G401.6 (cell line): ENCODE measurements at regions not wholly inside any gene's neighbourhood (a gene's known extent, or its start where the extent isn't known, plus 50 kb on each side); places are given as distances from the start of the nearest gene placed in this dataset.
"Not testable (repeated sequence)": the region's sequence is repeated elsewhere in the genome, so short reads cannot be mapped to it uniquely, and the experiment has no call there.

Source experiments
- FAIRE-seq: peaks from 2 replicates; lab custom pipeline; 2012; peaks lifted over from hg19 to GRCh38; lab: Jason Lieb, UNC

GRCh38 chr7:153087498-153087897 lies 327.9 kb downstream of the ACTR3B start:
- FAIRE-seq: no peak

GRCh38 chr7:153088601-153089000 lies 329.0 kb downstream of the ACTR3B start:
- FAIRE-seq: no peak

GRCh38 chr7:153090209-153090608 lies 330.7 kb downstream of the ACTR3B start:
- FAIRE-seq: no peak

DNA sequence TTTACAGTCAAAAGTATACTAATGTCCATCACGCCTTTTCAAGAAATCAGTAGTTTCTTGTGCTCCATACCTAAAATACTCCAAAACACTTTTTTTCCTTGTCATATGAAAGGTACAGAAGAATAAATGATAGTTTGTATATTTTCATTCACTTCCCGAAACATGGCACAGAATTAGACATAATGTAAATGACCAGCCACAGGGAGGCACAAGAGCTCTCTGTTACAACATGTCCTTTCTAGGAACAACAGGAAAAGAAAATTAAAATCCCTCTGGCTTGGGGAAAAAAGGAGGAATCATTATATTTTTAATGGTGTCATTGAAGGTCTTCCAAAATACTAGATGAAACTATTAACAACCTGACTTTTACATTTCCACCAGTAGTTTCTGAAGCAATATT lies 331.2 kb downstream of the ACTR3B start:
- FAIRE-seq: no peak

DNA sequence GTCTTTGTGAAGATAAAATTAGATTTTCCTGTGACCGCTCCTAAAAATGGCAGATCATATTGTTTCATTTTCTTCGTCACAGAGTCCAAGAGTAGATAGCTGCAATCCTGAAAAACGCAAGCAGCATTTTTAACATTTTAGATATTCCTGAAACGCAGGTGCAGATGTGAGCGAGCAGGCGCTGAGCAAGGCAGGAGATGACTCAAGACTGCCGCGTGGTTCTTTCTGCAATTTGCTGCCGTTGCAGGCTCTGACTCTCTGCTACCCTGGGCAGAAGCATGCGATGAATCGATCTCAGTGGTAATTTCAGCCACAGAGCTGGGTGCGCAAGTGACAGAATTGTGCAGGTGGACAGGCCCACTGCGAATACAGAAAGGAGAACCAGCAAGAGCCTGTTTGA lies 331.9 kb downstream of the ACTR3B start:
- FAIRE-seq: no peak

GRCh38 chr7:153097511-153098201 lies 338.1 kb downstream of the ACTR3B start:
- FAIRE-seq: no peak

- FAIRE-seq: no peak
These were observed 339.7 kb downstream of the ACTR3B start for GRCh38 chr7:153099235-153099634.

DNA sequence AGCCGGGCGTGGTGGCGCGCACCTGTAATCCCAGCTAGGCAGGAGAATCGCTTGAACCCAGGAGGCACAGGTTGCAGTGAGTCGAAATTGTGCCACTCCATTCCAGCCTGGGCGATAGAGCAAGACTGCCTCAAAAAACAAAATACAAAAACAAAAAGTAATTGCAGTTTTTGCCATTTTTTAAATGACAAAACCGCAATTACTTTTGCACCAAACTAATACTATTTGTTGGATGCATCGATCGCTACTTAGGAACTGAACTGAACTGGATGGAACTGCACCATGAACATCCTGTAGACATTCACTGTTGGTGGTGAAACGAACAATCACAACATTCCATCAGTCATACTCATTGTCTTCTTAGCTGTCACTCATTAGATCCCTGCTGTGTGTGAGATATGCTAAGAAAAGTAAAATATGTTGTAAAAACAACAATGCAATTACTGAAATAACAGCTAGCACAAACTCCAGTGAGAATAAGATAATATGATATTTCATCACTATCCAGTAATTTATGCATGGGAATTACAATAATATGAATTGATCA lies 341.2 kb downstream of the ACTR3B start:
- FAIRE-seq: no peak

- FAIRE-seq: no peak
These were observed 343.6 kb downstream of the ACTR3B start for GRCh38 chr7:153103202-153103601.

DNA sequence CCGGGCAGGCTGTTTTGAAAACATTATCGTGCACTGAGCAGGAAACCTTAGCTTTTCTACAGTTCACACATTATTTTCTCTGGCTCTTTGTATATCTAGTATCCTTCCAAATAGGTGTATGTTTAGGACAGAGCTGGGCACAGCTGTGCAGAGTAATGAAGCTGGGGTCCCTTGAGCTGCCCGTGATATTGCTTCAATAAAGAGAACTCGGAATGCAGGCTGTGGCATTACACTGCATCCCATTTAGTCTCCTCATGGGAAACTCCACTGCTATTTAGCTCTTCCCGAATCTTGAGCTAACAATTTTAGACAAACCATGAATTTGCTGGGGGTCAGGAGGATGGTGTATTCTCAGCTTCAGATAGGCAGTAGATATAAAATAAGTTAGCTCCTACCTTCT lies 348.3 kb downstream of the ACTR3B start:
- no peak for FAIRE-seq

DNA sequence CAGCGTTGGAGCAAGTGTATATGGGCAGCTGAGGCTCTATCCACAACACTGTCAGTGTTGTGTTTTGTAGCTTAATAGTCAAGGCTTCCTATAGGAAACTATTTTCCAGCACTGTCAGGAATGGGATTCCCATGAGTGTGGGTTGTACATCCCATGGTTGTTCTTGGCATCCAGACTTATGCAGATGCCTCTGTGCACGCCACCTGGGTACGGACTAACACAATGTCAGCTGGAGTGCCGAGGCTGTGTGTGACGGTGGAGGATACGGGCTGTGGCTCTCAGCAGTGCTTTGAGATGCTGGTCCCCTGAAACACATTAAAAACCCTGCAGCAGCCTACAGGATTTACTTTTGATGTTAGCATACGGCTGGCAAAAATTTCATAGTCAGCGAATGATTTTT lies 350.0 kb downstream of the ACTR3B start:
- no peak for FAIRE-seq

DNA sequence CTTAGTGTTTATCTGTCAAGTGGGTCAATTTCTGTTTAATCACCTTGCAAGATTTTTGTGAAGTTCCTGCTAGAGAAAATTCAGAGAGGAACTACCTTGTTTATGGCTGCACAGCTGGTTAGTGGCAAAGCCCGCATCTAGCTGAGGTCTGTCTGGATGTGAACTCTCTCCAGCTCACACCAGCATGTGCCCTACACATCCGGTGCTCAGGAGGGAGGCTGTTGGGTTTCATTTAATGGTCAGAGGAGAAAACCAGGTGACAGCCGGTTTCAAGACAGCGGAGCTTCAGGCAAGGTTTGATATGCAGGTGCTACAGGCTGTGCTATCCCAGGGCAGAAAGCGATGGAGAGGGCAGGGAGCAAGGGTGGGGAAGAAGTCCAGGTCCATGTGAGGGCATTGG lies 351.1 kb downstream of the ACTR3B start:
- FAIRE-seq: no peak

GRCh38 chr7:153122255-153122654 lies 362.7 kb downstream of the ACTR3B start:
- FAIRE-seq: not testable (repeated sequence)

GRCh38 chr7:153130052-153130451 lies 370.5 kb downstream of the ACTR3B start:
- no peak for FAIRE-seq

GRCh38 chr7:153151766-153152165 lies 392.2 kb downstream of the ACTR3B start:
- FAIRE-seq: no peak

DNA sequence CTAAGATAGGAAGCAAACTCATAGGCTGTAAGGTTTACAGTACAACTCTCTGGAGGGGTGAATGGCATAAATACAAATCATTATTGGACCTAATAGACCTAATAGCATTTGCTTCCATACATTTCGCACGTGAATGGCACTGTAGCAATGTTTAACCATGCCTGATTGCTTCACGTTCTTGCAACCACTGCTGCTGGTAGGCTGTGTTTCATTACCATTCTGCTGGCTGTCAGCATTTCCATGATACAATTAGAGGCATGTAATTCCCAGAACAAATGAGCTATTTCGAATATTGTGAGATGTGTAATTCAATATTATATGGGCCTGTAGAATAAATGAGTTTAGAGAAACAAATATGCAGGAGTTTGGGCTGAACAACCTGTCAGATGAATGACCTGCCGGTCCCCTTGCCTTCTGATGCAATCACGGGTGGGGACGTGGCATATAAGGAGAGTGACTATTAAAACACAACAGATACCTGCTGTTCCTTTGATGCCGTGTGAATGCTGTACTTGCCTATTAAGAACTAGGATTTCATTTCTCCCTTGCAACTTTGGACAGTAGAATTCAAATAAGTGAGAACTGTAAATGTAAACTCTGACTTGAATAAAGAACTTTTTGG lies 393.4 kb downstream of the ACTR3B start:
- FAIRE-seq: no peak

GRCh38 chr7:153158149-153158548 lies 398.6 kb downstream of the ACTR3B start:
- no peak for FAIRE-seq

GRCh38 chr7:153170287-153170686 lies 410.7 kb downstream of the ACTR3B start:
- no peak for FAIRE-seq

DNA sequence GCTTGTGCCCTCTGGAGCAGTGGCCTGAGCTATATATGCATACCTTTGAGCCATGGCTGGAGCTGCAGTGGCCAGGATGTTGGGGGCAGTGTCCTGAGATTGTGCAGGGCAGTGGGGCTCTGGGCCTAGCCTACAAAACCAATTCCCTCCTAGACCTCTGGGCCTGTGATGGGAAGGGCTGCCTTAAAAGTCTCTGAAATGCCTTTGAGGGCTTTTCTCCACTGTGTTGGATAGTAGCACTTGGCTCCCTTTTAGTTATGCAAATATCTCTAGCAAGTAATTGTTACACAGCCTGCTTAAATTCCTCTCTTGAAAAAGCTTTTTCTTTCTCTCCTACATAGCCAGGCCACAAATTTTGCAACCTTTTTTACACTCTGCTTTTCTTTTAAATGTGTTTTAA lies 426.4 kb downstream of the ACTR3B start:
- no peak for FAIRE-seq

- no peak for FAIRE-seq
These were observed 428.6 kb downstream of the ACTR3B start for GRCh38 chr7:153188161-153188560.

DNA sequence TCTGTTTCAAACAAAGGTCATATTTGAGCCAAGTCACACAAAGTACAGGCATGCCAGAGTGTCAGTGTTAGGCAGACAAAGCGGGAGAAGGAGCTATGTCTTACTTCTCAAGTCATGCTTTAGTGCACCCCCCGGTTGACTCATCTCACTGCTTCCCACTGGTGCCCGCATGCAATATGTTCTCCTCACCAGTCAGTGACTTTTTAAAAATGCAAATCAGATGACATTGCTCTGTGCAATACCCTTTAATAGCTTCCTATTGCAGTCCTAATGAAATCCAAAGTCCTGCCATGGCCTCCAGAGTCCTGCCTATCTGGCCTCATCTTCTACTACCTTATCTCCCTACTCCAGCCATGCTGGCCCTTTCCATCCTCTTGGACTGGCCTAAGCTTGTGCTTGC lies 429.1 kb downstream of the ACTR3B start:
- FAIRE-seq: no peak

DNA sequence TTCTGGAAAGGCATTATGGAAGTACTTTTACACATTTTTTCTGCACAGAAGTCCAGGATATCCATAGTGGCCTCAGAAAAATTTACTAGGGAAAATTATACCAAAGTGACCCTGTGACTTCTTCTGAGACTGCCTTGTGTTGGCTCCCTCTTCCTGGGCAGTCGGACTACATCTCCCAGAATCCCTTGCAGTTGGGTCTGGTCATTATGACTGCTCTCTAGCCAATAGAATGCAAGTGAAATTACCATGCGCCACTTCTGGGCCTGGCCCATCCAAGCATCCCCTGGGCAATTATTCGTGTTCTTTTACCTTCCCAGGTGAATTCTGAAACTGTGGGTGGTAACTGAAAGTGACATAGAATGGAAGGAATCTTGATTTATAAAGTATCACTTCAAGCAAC lies 430.9 kb downstream of the ACTR3B start:
- FAIRE-seq: no peak

DNA sequence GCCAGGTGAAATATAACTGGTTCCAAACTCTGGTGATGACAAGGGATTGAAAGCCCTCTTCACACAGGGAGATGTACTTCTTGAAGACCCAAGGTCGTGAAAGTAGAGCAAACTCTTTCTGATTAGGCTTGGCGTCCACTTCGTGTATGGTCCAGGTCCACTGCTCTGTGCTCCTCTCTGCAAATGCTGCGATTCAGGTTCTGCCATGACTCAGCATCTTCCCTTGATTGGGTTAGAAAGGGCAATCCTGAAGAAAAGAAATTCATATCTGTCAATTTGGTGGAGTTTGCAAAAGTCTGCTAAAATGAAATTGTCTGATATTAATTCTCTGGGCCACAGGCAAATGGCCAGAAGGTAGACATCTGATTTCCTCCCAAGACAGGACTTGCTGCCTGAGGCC lies 431.4 kb downstream of the ACTR3B start:
- FAIRE-seq: no peak

GRCh38 chr7:153193144-153193595 lies 433.6 kb downstream of the ACTR3B start:
- no peak for FAIRE-seq
